ENCODE measurements at regions not wholly inside any gene's neighbourhood (a gene's known extent, or its start where the extent isn't known, plus 50 kb on each side); places are given as distances from the start of the nearest gene placed in this dataset.
A peak's percentile ranks its signal among the peaks of the same experiment; 100 is the strongest.

DNA sequence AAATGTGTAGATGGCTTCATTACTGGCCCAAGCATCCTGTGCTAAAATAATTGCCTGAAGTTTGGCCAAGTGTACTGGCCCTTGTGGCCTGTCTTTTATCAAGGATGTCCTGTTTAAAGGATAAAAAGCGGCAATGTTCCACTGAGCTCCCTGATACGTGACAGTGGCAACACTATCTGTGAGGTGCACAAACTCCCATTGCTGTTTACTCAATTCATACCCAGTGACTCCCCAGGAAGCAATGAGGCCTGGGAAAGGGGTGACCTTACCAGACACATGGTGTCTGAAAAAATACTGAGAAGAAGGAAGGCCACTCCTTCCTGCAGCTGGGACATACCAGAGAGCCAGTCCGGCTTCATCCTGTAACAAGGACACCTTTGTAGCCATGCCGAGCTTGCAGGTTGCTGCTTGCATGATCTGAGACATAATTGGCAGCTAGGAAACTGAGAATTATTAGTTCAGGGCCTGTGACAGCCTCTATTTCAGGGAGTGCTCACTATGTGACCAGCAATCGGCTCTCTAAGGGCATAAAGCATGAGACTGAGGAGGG, 198.5 kb upstream of the LRATD1 start:
- ATAC-seq (ENCODE audit: low read depth) = no peak

DNA sequence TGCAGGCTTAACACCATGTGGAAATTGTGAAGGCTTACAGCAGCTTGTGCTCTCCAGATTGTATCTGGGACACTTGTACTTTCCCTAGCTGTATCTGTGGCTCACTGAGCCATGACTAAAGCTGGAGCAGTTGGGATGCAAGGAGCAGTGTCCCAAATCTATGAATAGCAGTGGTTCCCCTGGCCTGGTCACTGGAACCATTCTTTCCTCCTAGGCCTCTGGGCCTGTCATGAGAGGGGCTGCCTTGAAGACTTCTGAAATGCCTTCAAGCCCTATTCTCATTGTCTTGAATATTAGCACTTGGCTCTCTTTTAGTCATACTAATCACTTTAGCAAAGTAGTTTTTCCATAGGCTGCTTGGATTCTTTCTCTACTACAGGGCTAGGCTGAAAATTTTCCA, 186.8 kb upstream of the LRATD1 start:
- Histone ChIP-seq H3K27me3 (ENCODE audit: insufficient read depth, poor library complexity, severe bottlenecking) (no peaks in the 10 kb centered on the region), H3K36me3 (ENCODE audit: low read depth) (no peaks in the 10 kb centered on the region), H3K27ac (ENCODE audit: poor library complexity, severe bottlenecking) (no peak overlapping the region), H3K4me1 (ENCODE audit: insufficient read depth, poor library complexity, severe bottlenecking) (no peaks in the 10 kb centered on the region), H3K4me3 (ENCODE audit: severe bottlenecking) (no peak overlapping the region), H3K9me3 (ENCODE audit: severe bottlenecking) (no peaks in the 10 kb centered on the region)
- ATAC-seq (ENCODE audit: low read depth) (no peak), DNase-seq (ENCODE audit: low spot score) (no peak)
- TF ChIP-seq, protein P1, sequence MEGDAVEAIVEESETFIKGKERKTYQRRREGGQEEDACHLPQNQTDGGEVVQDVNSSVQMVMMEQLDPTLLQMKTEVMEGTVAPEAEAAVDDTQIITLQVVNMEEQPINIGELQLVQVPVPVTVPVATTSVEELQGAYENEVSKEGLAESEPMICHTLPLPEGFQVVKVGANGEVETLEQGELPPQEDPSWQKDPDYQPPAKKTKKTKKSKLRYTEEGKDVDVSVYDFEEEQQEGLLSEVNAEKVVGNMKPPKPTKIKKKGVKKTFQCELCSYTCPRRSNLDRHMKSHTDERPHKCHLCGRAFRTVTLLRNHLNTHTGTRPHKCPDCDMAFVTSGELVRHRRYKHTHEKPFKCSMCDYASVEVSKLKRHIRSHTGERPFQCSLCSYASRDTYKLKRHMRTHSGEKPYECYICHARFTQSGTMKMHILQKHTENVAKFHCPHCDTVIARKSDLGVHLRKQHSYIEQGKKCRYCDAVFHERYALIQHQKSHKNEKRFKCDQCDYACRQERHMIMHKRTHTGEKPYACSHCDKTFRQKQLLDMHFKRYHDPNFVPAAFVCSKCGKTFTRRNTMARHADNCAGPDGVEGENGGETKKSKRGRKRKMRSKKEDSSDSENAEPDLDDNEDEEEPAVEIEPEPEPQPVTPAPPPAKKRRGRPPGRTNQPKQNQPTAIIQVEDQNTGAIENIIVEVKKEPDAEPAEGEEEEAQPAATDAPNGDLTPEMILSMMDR (IDR thresholded peaks at IDR 0.05; ENCODE audit: poor library complexity, severe bottlenecking) = no peak

More for the DNA sequence above, 198.5 kb upstream of the LRATD1 start:
- Histone ChIP-seq H3K36me3 (ENCODE audit: low read depth) (no peaks in the 10 kb centered on the region), H3K27me3 (ENCODE audit: insufficient read depth, poor library complexity, severe bottlenecking) (no peaks in the 10 kb centered on the region), H3K4me1 (ENCODE audit: insufficient read depth, poor library complexity, severe bottlenecking) (no peaks in the 10 kb centered on the region), H3K4me3 (ENCODE audit: severe bottlenecking) (no peak overlapping the region), H3K27ac (ENCODE audit: poor library complexity, severe bottlenecking) (no peak overlapping the region), H3K9me3 (ENCODE audit: severe bottlenecking) (no peaks in the 10 kb centered on the region)
- TF ChIP-seq, protein P1 (IDR thresholded peaks at IDR 0.05; ENCODE audit: poor library complexity, severe bottlenecking) = no peak
- DNase-seq (ENCODE audit: low spot score) = no peak

DNA sequence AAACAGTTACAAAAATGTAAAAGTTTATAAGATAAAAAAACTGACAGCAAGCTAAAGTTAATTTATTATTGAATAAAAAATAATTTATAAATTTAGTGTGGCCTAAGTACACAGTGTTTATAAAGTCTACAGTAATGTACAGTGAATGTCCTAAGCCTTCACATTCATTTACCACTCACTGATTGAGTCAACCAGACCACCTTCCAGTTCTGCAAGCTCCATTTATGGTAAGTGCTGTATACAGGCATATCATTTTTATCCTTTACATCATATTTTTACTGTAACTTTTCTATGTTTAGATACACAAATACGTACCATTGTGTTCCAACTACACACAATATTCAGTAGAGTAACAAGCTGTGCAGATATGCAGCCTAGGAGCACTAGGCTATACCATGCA, 184.2 kb upstream of the LRATD1 start:
- no peak overlapping the region for H3K4me3 ChIP-seq (ENCODE audit: severe bottlenecking)
- H3K9me3 ChIP-seq (ENCODE audit: severe bottlenecking) = no peaks in the 10 kb centered on the region
- TF ChIP-seq, protein P1 (IDR thresholded peaks at IDR 0.05; ENCODE audit: poor library complexity, severe bottlenecking) = no peak
- H3K36me3 ChIP-seq (ENCODE audit: low read depth) = no peaks in the 10 kb centered on the region
- DNase-seq (ENCODE audit: low spot score) (no peak), ATAC-seq (ENCODE audit: low read depth) (no peak)
- H3K4me1 ChIP-seq (ENCODE audit: insufficient read depth, poor library complexity, severe bottlenecking) = no peaks in the 10 kb centered on the region
- no peaks in the 10 kb centered on the region for H3K27me3 ChIP-seq (ENCODE audit: insufficient read depth, poor library complexity, severe bottlenecking)
- H3K27ac ChIP-seq (ENCODE audit: poor library complexity, severe bottlenecking) = no peak overlapping the region

DNA sequence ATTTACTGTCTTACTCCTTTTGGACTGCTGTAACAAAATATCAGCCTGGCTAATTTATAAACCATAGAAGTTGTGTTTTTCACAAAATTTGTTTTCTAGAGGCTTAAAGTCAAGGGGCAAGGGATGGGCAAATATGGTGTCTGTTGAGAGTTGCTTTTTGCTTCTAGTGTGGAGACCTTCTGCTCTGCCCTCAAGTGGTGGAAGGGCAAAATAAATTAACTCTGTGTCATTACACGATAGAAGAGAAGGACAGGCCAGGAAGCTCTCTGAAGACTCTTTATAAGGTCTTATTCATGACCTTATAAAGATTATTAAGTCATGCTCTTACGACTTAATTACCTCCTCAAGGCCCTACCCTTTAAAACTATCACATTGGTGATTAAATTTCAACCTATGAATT, 181.2 kb upstream of the LRATD1 start:
- Histone ChIP-seq H3K4me3 (ENCODE audit: severe bottlenecking) (no peak overlapping the region), H3K4me1 (ENCODE audit: insufficient read depth, poor library complexity, severe bottlenecking) (no peaks in the 10 kb centered on the region), H3K27ac (ENCODE audit: poor library complexity, severe bottlenecking) (no peak overlapping the region), H3K27me3 (ENCODE audit: insufficient read depth, poor library complexity, severe bottlenecking) (no peaks in the 10 kb centered on the region), H3K36me3 (ENCODE audit: low read depth) (no peaks in the 10 kb centered on the region), H3K9me3 (ENCODE audit: severe bottlenecking) (no peaks in the 10 kb centered on the region)
- no peak for DNase-seq (ENCODE audit: low spot score)
- 0 out of 3 replicates have a peak, but pooled peaks have one; percentile 21 for ATAC-seq (ENCODE audit: low read depth)
- TF ChIP-seq, protein P1 (IDR thresholded peaks at IDR 0.05; ENCODE audit: poor library complexity, severe bottlenecking) = peak; percentile 27

DNA sequence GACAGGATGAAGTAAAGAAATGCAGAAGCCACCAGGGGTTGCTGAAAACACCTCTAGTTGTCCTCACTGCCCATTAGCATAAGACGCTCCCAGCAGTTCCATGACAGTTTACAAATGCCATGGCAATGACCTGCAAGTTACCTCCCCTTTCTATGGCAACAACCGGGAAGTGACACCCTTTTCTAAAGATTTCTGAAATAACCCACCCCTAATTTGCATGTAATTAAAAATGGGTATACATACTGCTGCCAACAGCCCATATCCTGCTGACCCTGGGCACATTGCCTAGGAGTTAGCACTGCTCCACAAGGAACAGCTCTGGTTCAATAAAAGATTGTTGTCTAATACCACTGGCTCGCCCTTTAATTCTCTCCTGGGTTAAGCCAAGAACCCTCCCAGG, 178.3 kb upstream of the LRATD1 start:
- no peak for ATAC-seq (ENCODE audit: low read depth)

More for the DNA sequence above, 178.3 kb upstream of the LRATD1 start:
- H3K36me3 ChIP-seq (ENCODE audit: low read depth) = no peaks in the 10 kb centered on the region
- H3K9me3 ChIP-seq (ENCODE audit: severe bottlenecking) = peaks cover 3% of the 10 kb centered on the region
- TF ChIP-seq, protein P1 (IDR thresholded peaks at IDR 0.05; ENCODE audit: poor library complexity, severe bottlenecking) = no peak
- no peak overlapping the region for H3K4me3 ChIP-seq (ENCODE audit: severe bottlenecking)
- no peak for DNase-seq (ENCODE audit: low spot score)
- no peaks in the 10 kb centered on the region for H3K27me3 ChIP-seq (ENCODE audit: insufficient read depth, poor library complexity, severe bottlenecking)
- no peaks in the 10 kb centered on the region for H3K4me1 ChIP-seq (ENCODE audit: insufficient read depth, poor library complexity, severe bottlenecking)
- H3K27ac ChIP-seq (ENCODE audit: poor library complexity, severe bottlenecking) = no peak overlapping the region

Measured in RWPE2 (cell line).